Pulmonary artery endothelial cell (primary cell): ENCODE measurements at regions not wholly inside any gene's neighbourhood (a gene's known extent, or its start where the extent isn't known, plus 50 kb on each side); places are given as distances from the start of the nearest gene placed in this dataset.

Experiments
- DNase-seq: peaks from one replicate; pipeline ENCODE4 v3.0.0-alpha.2; 2011; ENCODE audit warnings: low read depth, low spot score

DNA sequence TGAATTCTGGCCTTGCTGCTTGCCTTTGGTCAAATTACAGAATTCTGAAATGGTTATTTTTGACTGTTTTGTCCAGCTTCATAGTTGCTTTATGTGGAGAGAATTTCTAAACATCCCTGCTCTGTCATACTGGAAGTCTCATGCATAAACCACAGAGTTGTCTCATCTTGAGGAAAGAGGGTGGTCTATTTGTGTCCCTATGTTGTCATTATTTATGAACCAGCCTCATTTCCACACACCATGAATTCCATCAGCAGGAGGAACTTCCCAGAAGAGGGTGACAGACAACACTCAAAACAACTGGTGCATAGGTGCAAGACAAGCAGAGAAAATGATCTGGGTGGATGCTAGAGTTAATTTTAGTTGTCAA lies 525.8 kb upstream of the GOT2 start:
- no peak for DNase-seq

GRCh38 chr16:59259074-59259949 lies 525.2 kb upstream of the GOT2 start:
- DNase-seq, result no peak

- DNase-seq, result no peak
Measured at GRCh38 chr16:59252317-59252716, 518.2 kb upstream of the GOT2 start.

GRCh38 chr16:59249011-59249410 lies 514.9 kb upstream of the GOT2 start:
- DNase-seq, result no peak

- DNase-seq, result no peak
Measured at GRCh38 chr16:59242556-59242955, 508.4 kb upstream of the GOT2 start.

DNA sequence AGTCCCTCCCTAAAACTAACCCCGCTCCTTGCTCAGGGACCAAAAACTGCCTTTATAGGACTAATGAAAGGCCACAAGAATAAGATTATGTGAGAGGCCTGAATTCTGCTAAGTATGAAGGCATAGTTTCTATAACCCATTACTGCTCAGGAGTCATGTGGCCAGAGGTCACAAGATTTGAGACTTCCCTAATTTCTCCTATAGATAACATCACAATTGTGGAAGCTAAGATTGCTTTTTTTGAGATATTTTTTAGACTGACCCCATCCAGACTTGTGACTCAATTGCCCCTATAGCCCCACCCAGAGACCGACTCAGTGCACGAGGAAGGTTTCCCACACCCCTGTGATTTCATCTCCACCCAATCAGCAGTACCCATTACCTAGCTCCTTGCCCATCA lies 504.1 kb upstream of the GOT2 start:
- no peak for DNase-seq

DNA sequence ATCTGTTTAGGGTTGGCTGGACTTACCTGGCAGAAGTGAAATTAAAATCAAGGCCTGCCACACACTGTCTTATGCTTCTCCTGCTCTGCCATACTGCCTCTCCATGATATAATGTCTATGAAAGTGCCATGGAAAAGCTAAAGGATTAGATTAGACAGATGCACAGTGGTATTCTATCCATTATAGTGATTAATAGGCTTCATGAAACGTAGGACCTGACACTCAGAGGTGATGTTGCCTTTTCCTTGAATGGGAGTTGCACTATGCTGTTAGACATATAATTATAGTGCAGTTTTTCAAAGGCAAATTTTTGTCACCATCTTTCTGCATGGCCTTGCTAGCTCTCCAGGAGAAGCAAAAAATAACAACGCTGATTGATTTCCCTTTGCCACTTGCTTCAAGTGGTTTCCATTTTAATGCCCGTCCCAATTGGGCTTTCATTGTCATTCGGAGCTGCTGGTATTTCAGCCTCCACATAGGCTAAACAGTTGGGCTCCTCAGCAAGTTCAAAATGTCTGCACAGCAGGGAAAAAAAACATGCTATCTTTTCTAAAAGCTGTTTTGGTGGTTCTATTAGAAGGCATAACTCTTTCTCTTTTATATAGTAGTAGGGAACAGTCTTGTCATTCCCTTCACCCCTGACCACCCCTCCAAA lies 502.8 kb upstream of the GOT2 start:
- no peak for DNase-seq

GRCh38 chr16:59224401-59224800 lies 490.3 kb upstream of the GOT2 start:
- DNase-seq, result no peak

GRCh38 chr16:59220011-59220410 lies 485.9 kb upstream of the GOT2 start:
- DNase-seq, result no peak

- DNase-seq, result no peak
Measured at GRCh38 chr16:59216291-59216690, 482.2 kb upstream of the GOT2 start.

DNA sequence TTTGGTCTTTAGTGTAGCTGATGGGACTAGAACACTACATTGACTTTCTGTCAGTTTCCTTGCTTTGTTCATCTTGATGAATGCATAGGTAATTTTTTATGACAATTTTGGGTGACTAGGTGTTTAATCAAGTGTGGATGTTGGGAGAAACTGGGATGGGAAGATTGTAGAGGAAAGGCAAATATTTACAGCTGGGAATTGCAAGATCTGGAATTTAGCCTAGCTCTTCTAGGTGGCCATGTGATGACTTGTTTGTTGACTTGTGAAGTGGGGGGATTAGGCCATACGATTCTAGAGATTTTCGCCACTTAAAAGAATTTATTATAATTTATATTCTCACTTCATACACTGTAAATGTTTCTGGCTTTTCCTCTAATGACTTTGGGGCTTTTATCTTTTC lies 480.3 kb upstream of the GOT2 start:
- no peak for DNase-seq

- DNase-seq, result no peak
Measured at GRCh38 chr16:59213952-59214351, 479.8 kb upstream of the GOT2 start.

- DNase-seq, result no peak
Measured at GRCh38 chr16:59212492-59213024, 478.4 kb upstream of the GOT2 start.

GRCh38 chr16:59210955-59211541 lies 476.9 kb upstream of the GOT2 start:
- DNase-seq, result peak; percentile 91

DNA sequence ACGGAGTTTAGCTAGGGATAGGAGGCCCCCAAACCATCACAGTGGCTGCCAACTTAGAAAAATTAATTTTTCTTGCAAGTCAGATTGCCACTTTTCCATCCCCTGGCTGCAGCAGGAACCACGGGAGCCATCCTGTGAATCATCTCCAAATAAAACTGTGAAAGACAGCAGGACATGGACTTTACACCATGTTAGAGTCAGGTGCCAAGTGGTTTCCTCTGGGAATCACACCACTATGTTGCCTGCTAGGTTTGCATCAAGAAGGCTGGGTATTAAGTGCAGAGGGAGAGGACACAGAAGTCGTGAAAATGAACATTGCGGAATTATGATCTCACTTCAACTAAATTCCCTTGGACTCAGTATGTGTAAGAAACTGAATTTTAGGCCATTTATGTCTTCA lies 471.3 kb upstream of the GOT2 start:
- no peak for DNase-seq

- DNase-seq, result no peak
Measured at GRCh38 chr16:59204589-59204988, 470.5 kb upstream of the GOT2 start.

- no peak for DNase-seq
Measured at GRCh38 chr16:59202233-59202862, 468.2 kb upstream of the GOT2 start.

GRCh38 chr16:59201821-59202220 lies 467.7 kb upstream of the GOT2 start:
- no peak for DNase-seq

DNA sequence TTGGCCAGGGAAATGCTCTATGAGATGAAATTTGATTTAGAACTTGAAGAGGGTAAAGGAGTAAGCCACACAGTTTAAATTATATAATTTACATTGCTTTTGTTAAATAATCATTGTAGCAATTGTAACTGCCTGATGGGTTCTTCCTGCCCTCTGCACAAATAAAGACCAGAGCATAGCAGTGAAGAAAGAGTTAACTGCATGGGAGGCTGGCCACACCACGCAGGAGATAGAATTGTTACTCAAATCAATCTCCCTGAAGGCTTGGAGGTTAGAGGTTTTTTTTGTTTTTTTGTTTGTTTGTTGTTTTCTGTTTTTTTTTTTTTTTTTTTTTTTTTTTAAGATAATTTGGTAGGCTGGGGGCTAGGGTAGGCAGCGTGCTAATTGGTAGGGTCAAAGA lies 467.0 kb upstream of the GOT2 start:
- DNase-seq, result no peak

- DNase-seq, result peak; percentile 72
Measured at GRCh38 chr16:59198487-59198886, 464.4 kb upstream of the GOT2 start.

DNA sequence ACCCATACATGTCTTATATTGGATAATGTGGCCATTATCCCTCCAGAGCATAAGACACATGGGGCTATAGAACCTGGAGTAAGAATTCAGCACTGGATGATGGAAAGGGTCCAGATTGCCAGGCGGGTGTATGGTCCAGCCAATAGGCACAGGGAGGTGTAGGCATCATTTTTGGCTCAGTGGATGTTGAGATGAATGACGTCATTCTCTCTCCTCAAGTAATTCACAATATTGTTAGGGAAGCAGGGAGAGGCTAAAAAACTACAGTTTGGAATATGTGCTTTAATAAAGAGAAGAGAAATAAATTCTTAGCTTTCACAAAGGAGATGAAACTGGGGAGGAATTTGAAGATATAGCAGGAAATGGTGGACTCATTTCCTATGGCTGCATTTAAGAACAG lies 461.1 kb upstream of the GOT2 start:
- DNase-seq, result no peak

DNA sequence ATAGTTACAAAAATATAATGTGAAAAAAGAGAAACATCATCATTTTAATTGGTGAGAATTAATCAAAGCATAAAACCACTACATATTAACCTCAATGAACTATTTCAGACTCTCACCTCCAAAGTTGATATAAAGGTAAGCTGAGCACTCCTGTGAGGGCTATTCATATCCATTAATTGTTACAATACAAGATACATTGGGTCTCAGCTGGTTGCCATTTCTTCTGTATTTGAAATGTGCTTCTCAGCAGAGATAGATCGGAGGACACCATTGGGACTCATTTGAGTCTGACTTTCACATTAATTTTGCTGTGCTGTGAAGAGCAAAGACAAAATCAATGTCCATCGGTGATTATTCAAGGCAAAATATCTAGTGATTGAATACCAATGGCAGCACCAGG lies 459.5 kb upstream of the GOT2 start:
- no peak for DNase-seq
